ENCODE measurements at regions not wholly inside any gene's neighbourhood (a gene's known extent, or its start where the extent isn't known, plus 50 kb on each side); places are given as distances from the start of the nearest gene placed in this dataset.
"Not testable (repeated sequence)": the region's sequence is repeated elsewhere in the genome, so short reads cannot be mapped to it uniquely, and the experiment has no call there.

GRCh38 chr9:22954550-22954949 is 507.9 kb downstream of the DMRTA1 start:
- H3K4me3 ChIP-seq (ENCODE audit: low read length), result no peak overlapping the region
- no peak for DNase-seq (ENCODE audit: low read depth, low spot score)

DNA sequence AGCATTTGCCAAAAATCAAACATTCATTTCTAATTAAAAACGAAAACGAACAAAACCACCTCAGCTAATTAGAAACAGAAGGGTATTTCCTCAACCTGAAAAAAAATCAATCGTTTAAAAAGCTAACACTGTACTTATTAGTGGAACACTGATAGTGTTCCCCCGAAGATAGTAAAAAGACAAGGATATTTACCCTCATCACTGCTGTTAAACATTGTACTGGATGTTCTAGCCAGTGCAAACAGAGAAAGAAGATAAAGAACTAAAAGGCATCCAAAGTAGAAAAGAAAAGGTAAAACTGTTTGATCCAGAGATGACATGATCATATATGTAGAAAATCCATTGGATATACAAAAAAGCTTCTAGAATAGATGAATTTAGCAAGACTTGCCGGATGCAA is 508.3 kb downstream of the DMRTA1 start:
- H3K4me3 ChIP-seq (ENCODE audit: low read length), result no peak overlapping the region
- no peak for DNase-seq (ENCODE audit: low read depth, low spot score)

GRCh38 chr9:22969350-22969979 is 522.8 kb downstream of the DMRTA1 start:
- no peak for DNase-seq (ENCODE audit: low read depth, low spot score)
- no peak overlapping the region for H3K4me3 ChIP-seq (ENCODE audit: low read length)

GRCh38 chr9:22970434-22970975 is 523.9 kb downstream of the DMRTA1 start:
- no peak overlapping the region for H3K4me3 ChIP-seq (ENCODE audit: low read length)
- DNase-seq (ENCODE audit: low read depth, low spot score), result no peak

- H3K4me3 ChIP-seq (ENCODE audit: low read length), result no peak overlapping the region
- no peak for DNase-seq (ENCODE audit: low read depth, low spot score)
Measured at GRCh38 chr9:22975951-22976350, 529.3 kb downstream of the DMRTA1 start.

- H3K4me3 ChIP-seq (ENCODE audit: low read length), result no peak overlapping the region
- DNase-seq (ENCODE audit: low read depth, low spot score), result no peak
Measured at GRCh38 chr9:22976454-22976853, 529.8 kb downstream of the DMRTA1 start.

- H3K4me3 ChIP-seq (ENCODE audit: low read length); DNase-seq (ENCODE audit: low read depth, low spot score): not testable (repeated sequence)
Measured at GRCh38 chr9:22980429-22980828, 533.8 kb downstream of the DMRTA1 start.

- H3K4me3 ChIP-seq (ENCODE audit: low read length), result no peak overlapping the region
- no peak for DNase-seq (ENCODE audit: low read depth, low spot score)
Measured at GRCh38 chr9:22986556-22986955, 539.9 kb downstream of the DMRTA1 start.

- DNase-seq (ENCODE audit: low read depth, low spot score), result no peak
- no peak overlapping the region for H3K4me3 ChIP-seq (ENCODE audit: low read length)
Measured at GRCh38 chr9:22990349-22990748, 543.7 kb downstream of the DMRTA1 start.

DNA sequence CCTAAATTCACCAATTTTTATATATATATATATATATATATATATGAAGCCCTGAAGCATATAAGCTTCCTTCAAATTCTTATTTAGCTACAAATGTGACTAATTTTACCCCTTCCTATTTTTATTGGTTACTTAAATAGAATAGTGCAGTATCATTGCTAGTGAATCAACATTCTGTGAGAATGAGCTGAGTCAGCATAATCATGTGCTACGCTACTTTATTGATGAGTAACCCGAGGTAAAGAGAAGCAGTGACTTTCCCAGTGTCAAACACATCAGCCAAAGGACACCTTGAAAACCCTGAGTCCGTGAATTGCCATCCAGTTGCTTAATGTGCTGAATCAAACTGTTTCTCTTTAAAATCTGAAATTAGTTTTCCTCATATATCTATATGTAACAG is 546.2 kb downstream of the DMRTA1 start:
- DNase-seq (ENCODE audit: low read depth, low spot score), result no peak
- H3K4me3 ChIP-seq (ENCODE audit: low read length), result no peak overlapping the region

GRCh38 chr9:22997923-22998322 is 551.3 kb downstream of the DMRTA1 start:
- DNase-seq (ENCODE audit: low read depth, low spot score), result no peak
- H3K4me3 ChIP-seq (ENCODE audit: low read length), result no peak overlapping the region

DNA sequence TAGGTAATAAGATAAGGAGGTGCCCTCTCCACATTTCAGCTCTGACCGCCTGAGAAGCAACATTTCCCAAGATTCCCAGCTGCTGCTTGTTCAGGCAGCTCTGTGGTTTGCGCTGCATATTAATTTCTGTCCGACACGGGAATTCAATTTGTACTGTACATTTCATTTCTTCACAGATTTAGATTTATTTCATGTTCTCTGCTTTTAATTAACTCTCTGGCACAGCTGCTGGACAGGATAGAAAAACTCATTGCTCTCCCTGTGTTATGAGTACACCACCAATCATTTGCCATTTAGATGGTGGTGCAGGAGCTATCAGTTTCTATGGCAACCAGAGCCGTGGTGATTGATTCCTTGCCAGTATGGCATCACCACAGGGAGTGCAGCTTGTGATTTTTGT is 558.5 kb downstream of the DMRTA1 start:
- no peak overlapping the region for H3K4me3 ChIP-seq (ENCODE audit: low read length)
- DNase-seq (ENCODE audit: low read depth, low spot score), result no peak

DNA sequence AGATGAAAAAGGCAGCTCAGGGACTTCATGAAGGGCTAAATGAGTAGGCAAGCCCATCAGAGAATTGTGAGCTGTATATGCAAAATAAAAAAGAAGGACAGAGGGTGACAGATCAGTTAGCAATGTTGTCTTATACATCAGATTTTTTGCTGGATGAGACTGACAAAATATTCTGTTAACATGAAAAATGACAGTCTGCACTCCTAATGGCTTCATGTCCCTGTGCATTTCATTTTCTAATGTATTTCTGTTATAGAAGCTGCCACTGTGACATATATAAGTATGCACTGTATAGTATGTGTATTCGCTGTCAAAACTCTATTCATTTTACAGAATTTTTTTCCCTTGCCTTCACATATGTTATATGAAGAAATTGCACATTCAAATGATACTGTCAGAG is 559.5 kb downstream of the DMRTA1 start:
- H3K4me3 ChIP-seq (ENCODE audit: low read length), result no peak overlapping the region
- no peak for DNase-seq (ENCODE audit: low read depth, low spot score)

GRCh38 chr9:23011669-23012068 is 565.0 kb downstream of the DMRTA1 start:
- DNase-seq (ENCODE audit: low read depth, low spot score), result no peak
- H3K4me3 ChIP-seq (ENCODE audit: low read length), result no peak overlapping the region

DNA sequence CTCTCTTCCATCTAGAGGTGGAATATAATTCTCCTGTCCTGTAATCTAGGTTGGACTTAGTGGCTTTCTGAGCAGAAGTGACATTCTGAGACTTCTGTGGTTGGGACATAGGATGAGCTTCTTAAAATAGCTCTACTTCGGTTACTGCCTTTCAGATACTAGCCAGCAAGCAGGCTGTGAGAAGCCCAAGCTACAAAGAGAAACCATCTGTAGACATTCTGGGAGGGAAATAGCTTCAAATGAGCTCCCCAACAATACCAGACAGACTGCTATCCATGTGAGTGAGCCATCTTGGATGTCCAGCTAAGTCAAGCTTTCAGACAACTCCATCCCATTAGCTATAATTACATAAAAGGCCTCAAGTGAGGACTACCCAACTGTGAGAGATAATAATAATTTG is 568.9 kb downstream of the DMRTA1 start:
- no peak overlapping the region for H3K4me3 ChIP-seq (ENCODE audit: low read length)
- DNase-seq (ENCODE audit: low read depth, low spot score), result no peak

DNA sequence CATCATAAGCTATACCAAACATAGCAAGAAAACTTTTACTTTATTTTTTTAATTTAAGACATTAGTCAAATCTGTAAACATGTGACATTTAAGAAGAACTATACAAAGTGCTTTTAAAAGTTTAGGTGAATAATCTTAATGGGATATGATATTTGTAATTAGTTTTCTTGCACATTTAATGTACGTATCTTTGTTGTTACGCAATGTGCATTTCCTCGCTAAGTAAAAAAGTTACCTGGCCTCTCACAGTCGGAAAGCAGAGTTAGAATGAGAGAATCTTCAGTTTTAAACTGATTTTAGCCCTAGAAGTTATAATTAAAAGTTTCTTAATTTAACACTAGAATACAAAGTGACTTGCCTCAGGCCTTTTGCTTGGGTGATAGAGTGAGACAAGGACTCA is 589.8 kb downstream of the DMRTA1 start:
- H3K4me3 ChIP-seq (ENCODE audit: low read length), result no peak overlapping the region
- DNase-seq (ENCODE audit: low read depth, low spot score), result no peak

DNA sequence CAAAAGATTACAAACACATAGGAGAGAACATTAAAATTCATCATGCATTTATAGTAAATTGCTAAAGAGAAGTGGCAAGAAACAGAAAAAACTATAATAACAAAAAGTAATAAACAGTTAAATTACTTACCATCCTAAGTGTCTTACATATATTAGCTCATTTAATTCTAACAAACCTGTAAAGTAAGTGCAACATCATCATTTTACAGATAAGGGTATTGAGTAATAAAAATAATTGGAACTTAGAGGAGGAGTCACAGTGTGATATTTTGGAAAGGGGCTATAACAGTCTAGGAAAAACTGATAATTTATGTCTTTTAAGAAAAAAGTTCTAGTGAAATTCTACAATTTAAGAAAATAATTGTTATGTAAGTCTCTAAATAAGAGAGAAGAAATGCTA is 592.8 kb downstream of the DMRTA1 start:
- no peak for DNase-seq (ENCODE audit: low read depth, low spot score)
- no peak overlapping the region for H3K4me3 ChIP-seq (ENCODE audit: low read length)

GRCh38 chr9:23041466-23041865 is 594.8 kb downstream of the DMRTA1 start:
- DNase-seq (ENCODE audit: low read depth, low spot score), result no peak
- H3K4me3 ChIP-seq (ENCODE audit: low read length), result no peak overlapping the region

GRCh38 chr9:23044549-23044948 is 597.9 kb downstream of the DMRTA1 start:
- DNase-seq (ENCODE audit: low read depth, low spot score), result no peak
- H3K4me3 ChIP-seq (ENCODE audit: low read length), result no peak overlapping the region

GRCh38 chr9:23046026-23046425 is 599.4 kb downstream of the DMRTA1 start:
- not testable (repeated sequence) for H3K4me3 ChIP-seq (ENCODE audit: low read length); DNase-seq (ENCODE audit: low read depth, low spot score)

GRCh38 chr9:23050548-23050947 is 603.9 kb downstream of the DMRTA1 start:
- no peak for DNase-seq (ENCODE audit: low read depth, low spot score)
- no peak overlapping the region for H3K4me3 ChIP-seq (ENCODE audit: low read length)
